A673 (cell line): ENCODE measurements at regions not wholly inside any gene's neighbourhood (a gene's known extent, or its start where the extent isn't known, plus 50 kb on each side); places are given as distances from the start of the nearest gene placed in this dataset.

Experiments
- EZH2 ChIP-seq: fragments of 200-600 bp; sonication (generic); IDR thresholded peaks from 2 replicates; pipeline ENCODE4 v1.6.1; 2017; ENCODE audit warnings: borderline replicate concordance, low read depth, mild to moderate bottlenecking, mixed read lengths, antibody characterized with exemption, low read length; ENCODE audit not compliant: poor library complexity, severe bottlenecking
- TF ChIP-seq, protein P1 (sequence below): fragments of 300-800, 200-600 bp; sonication (generic); conservative IDR thresholded peaks from 2 replicates; pipeline ENCODE4 v1.5.1; 2017; ENCODE audit warnings: low read depth, mild to moderate bottlenecking, antibody characterized with exemption, low read length, moderate library complexity, mixed read lengths

GRCh38 chr12:78612190-78612589 lies 252.4 kb upstream of the SYT1 start:
- no peak for TF ChIP-seq EZH2
- TF ChIP-seq, protein P1, sequence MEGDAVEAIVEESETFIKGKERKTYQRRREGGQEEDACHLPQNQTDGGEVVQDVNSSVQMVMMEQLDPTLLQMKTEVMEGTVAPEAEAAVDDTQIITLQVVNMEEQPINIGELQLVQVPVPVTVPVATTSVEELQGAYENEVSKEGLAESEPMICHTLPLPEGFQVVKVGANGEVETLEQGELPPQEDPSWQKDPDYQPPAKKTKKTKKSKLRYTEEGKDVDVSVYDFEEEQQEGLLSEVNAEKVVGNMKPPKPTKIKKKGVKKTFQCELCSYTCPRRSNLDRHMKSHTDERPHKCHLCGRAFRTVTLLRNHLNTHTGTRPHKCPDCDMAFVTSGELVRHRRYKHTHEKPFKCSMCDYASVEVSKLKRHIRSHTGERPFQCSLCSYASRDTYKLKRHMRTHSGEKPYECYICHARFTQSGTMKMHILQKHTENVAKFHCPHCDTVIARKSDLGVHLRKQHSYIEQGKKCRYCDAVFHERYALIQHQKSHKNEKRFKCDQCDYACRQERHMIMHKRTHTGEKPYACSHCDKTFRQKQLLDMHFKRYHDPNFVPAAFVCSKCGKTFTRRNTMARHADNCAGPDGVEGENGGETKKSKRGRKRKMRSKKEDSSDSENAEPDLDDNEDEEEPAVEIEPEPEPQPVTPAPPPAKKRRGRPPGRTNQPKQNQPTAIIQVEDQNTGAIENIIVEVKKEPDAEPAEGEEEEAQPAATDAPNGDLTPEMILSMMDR: no peak
